NCI-H146 (cell line): ENCODE measurements at regions not wholly inside any gene's neighbourhood (a gene's known extent, or its start where the extent isn't known, plus 50 kb on each side); places are given as distances from the start of the nearest gene placed in this dataset.

ENCODE experiments used
- DNase-seq: peaks from one replicate; lab custom pipeline; 2025; lab: John Stamatoyannopoulos, UW

DNA sequence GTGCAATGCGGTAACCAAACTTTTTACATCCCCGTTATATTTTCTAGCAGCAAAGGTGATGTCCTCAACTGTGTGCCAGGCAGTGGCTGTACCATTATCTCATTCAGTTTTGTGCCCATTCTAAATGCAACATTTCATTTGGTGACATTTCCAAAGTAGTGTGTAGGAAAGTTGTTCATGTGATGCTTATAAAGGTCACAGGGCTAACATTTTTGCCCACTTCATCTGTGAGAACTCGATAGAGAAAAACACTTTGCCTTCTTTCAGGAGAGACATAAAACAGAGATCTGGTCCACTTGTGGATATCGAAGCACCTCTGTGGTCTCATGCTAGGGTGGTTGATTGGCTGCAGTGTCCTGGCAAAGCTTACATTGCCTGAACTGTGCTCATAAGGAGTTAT lies 414.2 kb upstream of the PDE3A start:
- no peak for DNase-seq

DNA sequence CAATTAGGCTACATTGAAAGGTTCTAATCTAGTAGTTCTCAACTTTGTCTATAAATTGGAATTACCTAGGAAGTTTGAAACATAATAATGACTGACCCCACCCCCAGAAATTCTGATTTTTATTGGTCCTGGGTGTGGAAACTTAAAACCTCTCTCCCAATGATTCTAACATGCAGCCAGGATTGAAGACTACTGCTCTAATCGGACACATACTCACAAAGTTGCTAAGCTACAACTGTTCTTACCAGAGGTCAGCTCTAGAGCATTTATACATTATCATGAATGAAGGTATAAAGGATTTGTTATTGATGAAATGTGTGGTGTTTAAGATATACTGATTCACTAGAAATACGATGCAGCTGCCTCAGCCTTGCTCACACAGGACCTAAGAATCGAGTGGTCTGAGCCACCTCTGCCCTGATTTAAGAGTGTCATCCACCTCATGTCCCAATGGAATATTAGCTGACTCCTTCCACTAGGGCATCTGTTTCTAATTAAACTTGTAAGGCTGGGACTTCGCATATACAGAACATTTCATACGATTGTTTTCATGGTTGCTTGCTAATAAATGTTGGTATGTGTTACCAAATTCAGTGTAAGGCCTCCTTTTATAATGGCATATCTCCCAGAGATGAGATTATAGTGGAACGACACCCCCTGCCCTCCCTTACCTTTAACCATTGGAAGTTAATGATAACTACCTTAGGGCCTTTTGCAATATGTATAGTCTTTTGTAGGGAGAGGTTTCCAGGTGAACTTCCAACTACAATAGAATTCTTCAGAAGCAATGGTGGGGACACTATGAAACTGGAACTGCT lies 410.8 kb upstream of the PDE3A start:
- no peak for DNase-seq

GRCh38 chr12:19958389-19958788 lies 409.9 kb upstream of the PDE3A start:
- DNase-seq: no peak

GRCh38 chr12:19959353-19959752 lies 409.0 kb upstream of the PDE3A start:
- no peak for DNase-seq

DNA sequence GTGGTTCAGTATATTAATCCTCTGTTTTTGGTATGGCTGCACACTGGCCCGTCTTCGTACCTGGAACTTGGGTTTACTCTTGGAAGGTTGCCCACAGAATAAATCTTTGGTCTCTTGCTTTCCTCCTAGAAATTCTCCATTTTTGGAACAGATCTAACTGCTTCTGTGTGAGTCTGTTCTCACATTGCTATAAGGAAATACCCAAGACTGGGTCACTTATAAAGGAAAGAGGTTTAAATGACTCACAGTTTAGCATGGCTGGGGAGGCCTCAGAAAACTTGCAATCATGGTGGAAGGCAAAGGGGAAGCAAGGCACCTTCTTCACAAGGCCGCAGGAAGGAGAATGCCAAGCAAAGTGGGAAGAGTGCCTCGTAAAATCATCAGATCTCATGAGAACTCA lies 407.8 kb upstream of the PDE3A start:
- DNase-seq: no peak

DNA sequence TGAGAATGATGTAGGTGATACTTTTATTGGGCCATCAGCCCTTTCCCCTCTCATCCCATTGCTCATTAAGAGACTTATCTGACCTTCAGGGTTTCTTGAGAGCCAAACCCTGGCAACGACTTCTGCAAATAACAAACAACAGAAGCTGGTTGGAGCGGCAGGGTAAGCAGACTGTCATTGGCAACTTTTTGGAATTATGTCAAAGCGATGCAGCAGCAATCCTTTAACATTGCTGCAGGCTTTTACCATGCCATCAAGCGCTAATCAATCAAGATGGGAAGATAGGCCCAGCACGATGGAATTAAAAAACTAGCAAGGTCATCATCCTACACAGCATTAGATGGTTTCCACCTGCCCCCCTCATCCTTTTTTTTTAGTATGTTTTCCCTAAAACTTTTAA lies 406.1 kb upstream of the PDE3A start:
- no peak for DNase-seq

- no peak for DNase-seq
Measured at GRCh38 chr12:19963972-19964371, 404.4 kb upstream of the PDE3A start.

DNA sequence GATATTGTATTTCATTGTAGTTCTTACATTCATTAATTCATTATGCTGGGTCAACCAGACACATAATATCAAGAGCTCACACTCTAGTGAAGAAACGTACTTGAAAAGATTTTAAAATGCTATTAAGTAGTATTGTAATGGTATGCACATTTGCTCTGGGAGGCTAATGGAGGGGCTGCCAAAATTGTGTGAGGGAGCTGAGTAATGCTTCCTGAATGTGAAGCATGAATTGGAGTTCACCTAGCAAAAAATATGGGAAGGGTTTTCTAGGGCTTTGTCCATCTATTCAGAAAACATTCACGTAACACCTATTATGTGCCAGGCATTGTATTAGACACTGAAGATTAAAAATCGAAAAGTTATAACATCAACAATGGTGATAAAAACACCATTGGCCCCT lies 403.8 kb upstream of the PDE3A start:
- no peak for DNase-seq

GRCh38 chr12:19965196-19966038 lies 402.9 kb upstream of the PDE3A start:
- no peak for DNase-seq

DNA sequence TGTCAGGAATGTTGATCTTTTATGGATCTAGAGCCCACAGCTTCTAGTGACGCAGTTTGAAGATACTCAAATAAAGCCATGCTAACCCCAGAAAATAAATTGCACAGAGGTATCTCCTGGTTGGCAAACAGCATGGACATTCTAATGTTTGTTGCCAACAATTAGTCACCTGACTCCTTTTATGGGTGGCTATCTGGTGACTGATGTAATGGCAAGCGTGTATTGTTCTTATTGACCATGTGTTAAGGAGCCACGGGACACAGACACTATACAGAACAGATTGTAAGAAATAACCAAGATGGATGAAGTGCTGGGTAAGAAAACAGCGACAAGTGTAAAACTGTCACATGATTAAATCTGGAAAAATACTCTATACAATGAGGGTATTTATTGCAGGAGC lies 401.3 kb upstream of the PDE3A start:
- DNase-seq: peak; percentile 88

DNA sequence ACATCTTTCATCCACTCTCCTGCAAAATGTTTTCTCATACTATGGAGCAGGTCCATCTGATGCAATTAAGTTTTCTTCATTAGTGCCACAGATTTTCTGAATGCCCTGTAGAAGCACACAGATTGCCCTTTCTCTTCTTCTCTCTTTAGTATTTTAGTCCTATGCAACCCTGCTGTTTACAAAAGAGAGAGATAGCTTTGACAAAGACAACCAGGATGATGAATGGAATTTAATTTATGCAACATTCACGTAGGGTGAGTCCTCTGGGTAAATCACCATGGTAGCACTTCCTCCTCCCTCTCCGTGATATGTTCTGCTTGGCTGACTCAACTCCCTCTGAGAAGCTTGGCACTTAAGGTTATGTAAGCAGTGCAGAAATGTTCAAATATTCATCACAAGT lies 400.9 kb upstream of the PDE3A start:
- peak; percentile 95 for DNase-seq

DNA sequence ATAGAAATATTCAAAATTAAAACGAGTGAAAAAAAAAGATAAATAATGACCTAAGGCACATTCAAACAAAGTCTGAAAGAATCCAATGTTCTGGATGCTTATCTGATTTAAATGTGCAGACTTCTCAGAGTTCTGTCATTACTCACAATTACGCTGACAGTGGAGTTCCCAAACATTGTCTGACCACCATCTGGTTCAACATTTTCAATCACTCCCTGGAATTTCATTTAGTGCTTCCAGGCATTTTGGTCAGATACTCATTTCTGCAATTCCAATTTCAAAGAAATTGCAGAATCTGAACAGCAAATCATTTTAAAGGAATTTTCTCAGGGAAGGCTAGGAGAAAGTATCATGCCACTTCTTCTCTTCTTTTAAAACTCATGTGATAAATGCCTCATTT lies 398.2 kb upstream of the PDE3A start:
- no peak for DNase-seq

DNA sequence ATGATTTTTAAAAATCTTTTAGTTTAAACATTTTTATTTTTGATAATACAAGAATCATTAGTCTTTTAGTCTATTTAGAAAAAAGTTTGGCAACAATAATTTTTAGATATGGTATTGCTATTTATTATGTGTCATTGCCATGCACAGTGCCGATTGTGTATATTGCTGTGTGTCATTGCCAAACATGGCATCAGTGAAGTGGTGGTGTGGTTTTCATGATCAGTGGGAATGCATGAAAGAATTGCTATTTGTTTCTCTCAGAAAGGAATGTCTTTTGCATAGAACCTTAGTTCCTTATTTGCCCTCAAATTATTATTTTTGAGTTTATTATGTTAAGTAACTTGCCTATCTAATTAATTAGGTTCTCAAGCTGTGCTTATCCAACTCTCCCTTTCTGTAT lies 397.5 kb upstream of the PDE3A start:
- DNase-seq: no peak

- peak; percentile 90 for DNase-seq
Measured at GRCh38 chr12:19971361-19972280, 396.7 kb upstream of the PDE3A start.

DNA sequence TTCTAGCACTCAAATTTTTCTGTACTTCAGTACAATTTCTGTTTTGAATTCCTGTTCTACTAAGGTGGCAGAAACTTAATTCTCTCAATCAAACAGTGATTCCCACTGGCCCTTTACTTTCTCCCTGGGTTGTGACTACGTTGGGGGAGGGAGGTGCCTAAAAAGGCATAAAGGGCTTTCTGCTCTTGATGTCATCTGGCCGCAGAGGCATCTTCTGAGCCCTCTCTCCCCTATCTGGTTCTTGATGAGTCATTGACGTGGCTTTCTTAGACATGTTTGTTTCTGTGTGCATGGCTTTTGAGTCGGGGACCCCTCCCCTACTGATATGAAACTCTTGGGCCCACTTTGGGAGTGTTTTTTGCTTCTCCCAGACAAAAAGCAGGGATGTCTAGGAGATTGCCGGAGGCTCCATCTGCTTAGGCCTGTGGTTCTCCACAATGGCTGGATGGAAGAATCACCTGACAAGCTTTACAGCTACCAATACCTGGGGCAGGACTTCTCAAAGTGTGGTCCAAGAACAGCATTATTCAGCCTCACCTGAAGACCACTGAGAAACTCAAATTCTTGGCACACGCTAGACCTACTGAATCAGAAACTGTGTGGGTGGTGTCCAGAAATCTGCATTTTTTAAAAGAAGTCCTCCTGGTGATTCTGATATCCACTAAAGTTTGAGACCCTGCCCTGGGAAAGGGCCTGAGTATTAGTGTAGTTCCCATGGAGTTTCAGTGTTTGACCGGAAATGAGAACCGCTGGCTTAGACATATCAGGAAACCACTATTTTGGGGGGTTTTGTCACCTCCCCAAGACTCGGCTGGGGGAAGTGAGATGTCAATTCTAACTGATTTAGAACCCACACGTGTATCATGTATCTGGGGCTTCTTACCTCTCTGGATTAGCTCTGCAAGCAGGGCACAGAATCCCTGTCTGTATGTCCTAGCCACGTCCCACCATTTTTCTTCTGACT lies 395.7 kb upstream of the PDE3A start:
- no peak for DNase-seq

DNA sequence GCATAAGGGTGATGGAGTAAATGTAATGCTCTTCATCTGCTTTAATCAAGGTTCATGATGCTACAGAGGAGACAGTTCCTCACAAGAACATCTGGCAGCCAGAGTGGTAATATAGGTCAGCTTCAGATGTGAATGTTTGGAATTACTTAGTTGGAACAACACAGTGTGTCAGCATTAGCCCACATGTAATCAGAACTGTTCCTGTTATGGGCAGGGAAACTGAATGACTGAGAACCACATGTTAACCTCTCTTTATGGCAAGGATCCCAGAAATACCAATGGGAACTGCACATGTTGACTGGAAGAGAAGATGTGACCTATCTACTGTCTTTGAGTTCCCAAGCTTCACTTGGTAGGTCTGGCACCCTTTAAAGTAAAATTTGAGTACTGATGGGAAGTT lies 390.1 kb upstream of the PDE3A start:
- DNase-seq: no peak

DNA sequence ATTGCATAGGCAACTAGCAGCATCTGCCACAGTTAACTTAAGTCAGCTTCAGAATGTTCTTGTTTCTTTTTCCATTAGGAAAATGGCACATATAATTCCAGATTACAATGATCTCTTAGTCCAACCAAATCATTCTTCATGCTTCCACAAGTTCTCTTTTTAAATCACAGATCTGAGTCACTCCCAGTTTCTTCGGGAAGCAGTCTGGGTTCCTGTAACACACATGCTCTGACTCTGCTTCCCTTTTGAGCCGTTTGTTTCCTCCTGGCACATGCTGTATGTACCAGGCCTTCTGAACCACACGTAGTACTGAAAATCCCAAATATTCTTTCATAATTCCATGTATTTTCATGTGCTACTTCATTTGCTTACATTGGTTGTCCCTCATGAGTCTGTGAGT lies 388.8 kb upstream of the PDE3A start:
- no peak for DNase-seq

DNA sequence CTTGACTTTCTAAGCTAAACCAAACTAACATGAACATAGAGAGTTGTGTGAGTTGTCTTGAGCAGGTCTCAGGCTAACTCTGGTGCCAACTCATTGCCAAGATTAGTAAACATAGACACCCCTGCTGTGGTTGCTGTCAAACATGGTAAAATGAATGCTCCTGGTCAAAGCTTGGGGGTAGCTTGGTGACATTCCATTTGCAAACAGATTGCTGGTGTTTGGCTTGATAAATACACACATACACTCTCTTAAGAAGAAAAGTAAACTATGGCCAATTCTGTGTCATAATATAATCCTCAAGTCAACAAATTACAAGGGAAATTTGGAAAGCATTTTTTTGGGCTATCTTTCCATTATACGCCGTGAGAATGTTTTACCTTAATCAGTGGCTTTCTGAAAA lies 386.4 kb upstream of the PDE3A start:
- DNase-seq: no peak

- no peak for DNase-seq
Measured at GRCh38 chr12:19988001-19988400, 380.3 kb upstream of the PDE3A start.

DNA sequence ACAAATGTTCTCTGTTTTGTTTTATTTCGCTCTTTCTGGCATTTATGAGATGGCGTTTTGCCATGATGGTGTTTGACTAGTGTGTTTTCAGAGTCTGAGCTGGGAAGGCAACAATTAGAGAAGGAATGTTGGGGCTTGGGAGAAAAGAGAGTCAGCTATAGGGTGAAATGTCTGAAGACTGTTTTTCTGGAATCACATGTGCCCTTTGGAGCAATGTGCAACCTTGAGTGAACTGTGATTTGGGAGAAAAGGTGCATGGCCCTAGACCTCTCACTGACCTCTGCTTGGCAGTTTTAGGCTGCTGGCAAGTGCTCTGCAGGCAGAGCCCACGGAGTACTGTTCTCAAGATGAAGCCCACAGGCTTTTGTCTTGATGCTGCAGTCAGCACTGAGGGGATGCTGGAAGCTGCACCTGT lies 379.9 kb upstream of the PDE3A start:
- DNase-seq: peak; percentile 22

GRCh38 chr12:19988948-19989347 lies 379.4 kb upstream of the PDE3A start:
- no peak for DNase-seq
